ENCODE measurements at regions not wholly inside any gene's neighbourhood (a gene's known extent, or its start where the extent isn't known, plus 50 kb on each side); places are given as distances from the start of the nearest gene placed in this dataset.

DNA sequence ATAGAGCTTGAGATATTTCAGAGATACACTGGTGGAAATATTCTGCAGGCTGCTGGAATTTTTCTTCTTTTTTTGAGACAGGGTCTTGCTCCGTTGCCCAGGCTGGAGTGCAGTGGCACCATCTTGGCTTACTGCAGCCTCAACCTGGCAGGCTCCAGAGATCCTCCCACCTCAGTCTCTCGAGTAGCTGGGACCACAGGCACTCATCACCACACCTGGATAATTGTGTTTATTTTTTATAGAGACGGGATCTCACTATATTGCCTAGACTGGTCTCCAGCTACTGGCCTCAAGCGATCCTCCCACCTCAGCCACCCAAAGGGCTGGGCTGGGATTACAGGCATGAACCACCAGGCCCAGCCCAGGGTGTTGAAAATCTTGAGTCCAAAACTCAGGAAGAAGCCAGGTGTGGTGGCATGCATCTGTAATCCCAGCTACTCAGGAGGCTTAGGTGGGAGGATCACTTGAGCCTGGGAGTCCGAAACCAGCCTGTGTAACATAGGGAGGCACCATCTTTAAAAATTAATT, 55.7 kb upstream of the FOXK1 start:
- intact Hi-C loops (cut with DNase I, micrococcal nuclease): no loop called here
- ATAC-seq (no peak), DNase-seq (no peak)
- ChIA-PET POLR2A (interaction anchor here (0.6 kb wide), 1 partner anchor 149 kb away, joined by 3 read pairs; the partner anchor contains the start of gene AP5Z1), CTCF (interaction anchor here (0.6 kb wide), 1 partner anchor 711 kb away, joined by 3 read pairs; no protein-coding TSS in a partner anchor)
- H3K9me3 Mint-ChIP-seq (ENCODE audit: low read depth): peaks cover 13% of the 10 kb centered on the region
- no peak overlapping the region for H3K4me3 Mint-ChIP-seq
- no peaks in the 10 kb centered on the region for H3K27me3 Mint-ChIP-seq
- H3K27ac Mint-ChIP-seq: no peak overlapping the region
- H3K36me3 Mint-ChIP-seq (ENCODE audit: low read depth): no peaks in the 10 kb centered on the region
- peaks cover 8% of the 10 kb centered on the region for H3K4me1 Mint-ChIP-seq

DNA sequence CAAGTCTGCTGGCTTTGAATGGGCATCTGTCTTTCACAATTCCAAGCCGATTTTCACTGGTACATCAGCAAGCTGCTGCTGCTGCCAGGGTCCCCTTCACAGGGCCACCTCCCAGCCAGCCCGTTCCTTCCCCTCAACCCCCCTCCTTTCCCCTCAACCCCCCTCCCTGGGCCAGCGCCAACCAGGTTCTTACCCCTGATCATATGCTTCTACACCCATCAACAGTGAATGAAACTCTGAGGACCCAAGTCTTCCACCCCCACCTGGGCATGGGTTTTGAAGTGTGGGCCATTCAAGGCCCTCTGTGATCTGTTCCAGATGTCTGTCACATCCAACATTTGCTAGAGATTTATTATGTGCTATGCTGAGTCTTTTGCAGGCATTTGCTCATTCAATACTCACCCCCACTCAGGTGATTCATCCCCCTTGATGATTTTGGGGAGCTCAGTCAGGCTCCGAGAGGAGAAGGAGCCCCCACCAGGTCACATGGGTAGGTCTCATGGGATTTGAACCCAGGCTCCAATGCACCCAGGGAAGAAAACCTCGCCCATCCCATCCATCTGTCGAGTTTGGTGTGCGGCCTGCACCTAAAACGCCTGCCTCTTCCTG, 52.7 kb upstream of the FOXK1 start:
- ChIA-PET POLR2A (no interaction called here), CTCF (interaction anchor here (0.6 to 0.7 kb wide), 2 partner anchors 83 to 899 kb away, joined by 3 to 4 read pairs; no protein-coding TSS in a partner anchor)
- no peak overlapping the region for H3K27ac Mint-ChIP-seq
- no peaks in the 10 kb centered on the region for H3K9me3 Mint-ChIP-seq (ENCODE audit: low read depth)
- DNase-seq (no peak), ATAC-seq (no peak)
- H3K36me3 Mint-ChIP-seq (ENCODE audit: low read depth): no peaks in the 10 kb centered on the region
- no peaks in the 10 kb centered on the region for H3K27me3 Mint-ChIP-seq
- intact Hi-C loops (cut with DNase I, micrococcal nuclease): no loop called here
- H3K4me3 Mint-ChIP-seq: no peak overlapping the region
- peaks cover 7% of the 10 kb centered on the region for H3K4me1 Mint-ChIP-seq

- ChIA-PET CTCF (interaction anchor here (0.7 to 1.3 kb wide), 3 partner anchors 10 to 423 kb away, joined by 4 read pairs; no protein-coding TSS in a partner anchor), POLR2A (no interaction called here)
- Mint-ChIP-seq H3K4me1 (no peaks in the 10 kb centered on the region), H3K4me3 (no peak overlapping the region), H3K27me3 (no peaks in the 10 kb centered on the region), H3K9me3 (ENCODE audit: low read depth) (no peaks in the 10 kb centered on the region), H3K27ac (no peak overlapping the region), H3K36me3 (ENCODE audit: low read depth) (no peaks in the 10 kb centered on the region)
- ATAC-seq (no peak), DNase-seq (peak; percentile 21)
- intact Hi-C loops (cut with DNase I, micrococcal nuclease): no loop called here
Observed at GRCh38 chr7:4631380-4632179, 50.5 kb upstream of the FOXK1 start.
